ENCODE measurements at regions not wholly inside any gene's neighbourhood (a gene's known extent, or its start where the extent isn't known, plus 50 kb on each side); places are given as distances from the start of the nearest gene placed in this dataset.

- TF ChIP-seq CTCF (IDR thresholded peaks at IDR 0.05) (no peak), POLR2A (IDR thresholded peaks at IDR 0.05) (no peak)
Observed at GRCh38 chr6:48990739-48991138, 472.3 kb downstream of the MMUT start.
